SK-N-SH (cell line): ENCODE measurements at regions not wholly inside any gene's neighbourhood (a gene's known extent, or its start where the extent isn't known, plus 50 kb on each side); places are given as distances from the start of the nearest gene placed in this dataset.

Experiments
- CTCF ChIA-PET: fragments of 300-600, 350-600 bp; formaldehyde crosslinking; extraction: SDS; loops from one replicate; lab custom pipeline; 2021; lab: Yijun Ruan, JAX
- POLR2A ChIA-PET: fragments of 350-600 bp; sonication (Branson Sonifier 250); formaldehyde crosslinking; extraction: SDS; loops from one replicate; lab custom pipeline; 2020; ENCODE audit warnings: antibody characterized with exemption, inconsistent platforms; lab: Yijun Ruan, JAX
- DNase-seq: peaks from one replicate; pipeline ENCODE4 v3.0.0; 2012
- H2AFZ ChIP-seq: fragments of 200-600 bp; sonication (generic); 2 replicates; pipeline ENCODE4 v1.8.1; 2016; ENCODE audit warnings: antibody characterized with exemption, mild to moderate bottlenecking, low read depth
- H3F3A ChIP-seq: fragments of 200-600 bp; sonication (generic); replicated peaks from 2 replicates; pipeline ENCODE3; 2016; ENCODE audit warnings: antibody characterized with exemption, mild to moderate bottlenecking; ENCODE audit not compliant: insufficient read depth
- H3K27ac ChIP-seq, 2 experiments: fragments of 200-500 bp in 1 of 2; fragments of 200-600 bp in 1 of 2; sonication (Bioruptor generic) in 1 of 2; sonication (generic), shearing (Covaris generic) in 1 of 2; 2 replicates each; pipeline versions ENCODE4 v1.5.1 to v1.6.1; 2014 to 2016; ENCODE audit warnings: low read depth in 2 of 2, inconsistent platforms in 1 of 2, low read length in 1 of 2, mild to moderate bottlenecking in 1 of 2, mixed read lengths in 1 of 2
- H3K27me3 ChIP-seq: fragments of 200-600 bp; sonication (generic), shearing (Covaris generic); 2 replicates; pipeline ENCODE4 v1.6.1; 2016; ENCODE audit warnings: mixed run types; ENCODE audit not compliant: insufficient read depth
- H3K36me3 ChIP-seq, 2 experiments: fragments of 200-500 bp in 1 of 2; fragments of 200-600 bp in 1 of 2; sonication (Bioruptor generic) in 1 of 2; sonication (generic) in 1 of 2; replicated peaks in 1 of 2; 2 replicates each; pipeline versions ENCODE3 to v1.5.1; 2014 to 2016; ENCODE audit warnings: low read length in 1 of 2, mild to moderate bottlenecking in 1 of 2; ENCODE audit not compliant: insufficient read depth in 2 of 2, control insufficient read depth in 1 of 2
- H3K4me1 ChIP-seq, 2 experiments: fragments of 200-500 bp in 1 of 2; fragments of 200-600 bp in 1 of 2; sonication (Bioruptor generic) in 1 of 2; sonication (generic), shearing (Covaris generic) in 1 of 2; 2 replicates each; pipeline versions ENCODE4 v1.5.1 to v1.6.1; 2014 to 2016; ENCODE audit warnings: low read depth in 1 of 2, low read length in 1 of 2, mixed run types in 1 of 2; ENCODE audit not compliant: insufficient read depth in 2 of 2, control insufficient read depth in 1 of 2
- H3K4me2 ChIP-seq: fragments of 200-600 bp; sonication (generic), shearing (Covaris generic); 2 replicates; pipeline ENCODE4 v1.6.1; 2017; ENCODE audit warnings: mixed run types
- H3K4me3 ChIP-seq, 2 experiments: fragments of 200-500 bp in 1 of 2; fragments of 200-600 bp in 1 of 2; sonication (Bioruptor generic) in 1 of 2; sonication (generic), shearing (Covaris generic) in 1 of 2; 2 replicates each; pipeline versions ENCODE4 v1.5.1 to v1.8.1; 2014 to 2016; ENCODE audit warnings: low read depth in 2 of 2, inconsistent platforms in 1 of 2, low read length in 1 of 2, mild to moderate bottlenecking in 1 of 2, mixed read lengths in 1 of 2, moderate library complexity in 1 of 2
- H3K79me2 ChIP-seq: fragments of 200-600 bp; sonication (generic); 2 replicates; pipeline ENCODE4 v1.8.1; 2017; ENCODE audit warnings: mild to moderate bottlenecking; ENCODE audit not compliant: insufficient read depth
- H3K9ac ChIP-seq: fragments of 200-600 bp; sonication (generic); 2 replicates; pipeline ENCODE4 v1.6.1; 2017; ENCODE audit warnings: mixed run types
- H3K9me2 ChIP-seq: fragments of 200-600 bp; sonication (generic); 2 replicates; pipeline ENCODE4 v1.6.1; 2017; ENCODE audit warnings: mixed run types
- H3K9me3 ChIP-seq: fragments of 200-600 bp; sonication (generic); 2 replicates; pipeline ENCODE4 v1.6.1; 2017; ENCODE audit warnings: mixed run types, mild to moderate bottlenecking, moderate library complexity
- H4K20me1 ChIP-seq: fragments of 200-600 bp; sonication (generic); 2 replicates; pipeline ENCODE4 v1.6.1; 2017; ENCODE audit warnings: mild to moderate bottlenecking, mixed run types; ENCODE audit not compliant: insufficient read depth
- CHD2 ChIP-seq: fragments of 150-350 bp; IDR thresholded peaks from 2 replicates; pipeline ENCODE4 v1.6.1; 2018; ENCODE audit warnings: low read length; ENCODE audit not compliant: partially characterized antibody
- EP300 ChIP-seq, 2 experiments: IDR thresholded peaks; 2 replicates each; pipeline versions ENCODE4 v1.4.0 to v1.6.1; 2012; ENCODE audit warnings: borderline replicate concordance in 1 of 2, low read depth in 1 of 2, low read length in 1 of 2
- FOSL2 ChIP-seq: IDR thresholded peaks from 2 replicates; pipeline ENCODE4 v1.4.0; 2012; ENCODE audit warnings: low read depth, mild to moderate bottlenecking, moderate library complexity, borderline replicate concordance
- GABPA ChIP-seq: IDR thresholded peaks from 2 replicates; pipeline ENCODE4 v1.4.0; 2012; ENCODE audit warnings: low read depth, mild to moderate bottlenecking
- IRF3 ChIP-seq: fragments of 150-350 bp; IDR thresholded peaks from 2 replicates; pipeline ENCODE4 v1.6.1; 2016; ENCODE audit warnings: mild to moderate bottlenecking, low read depth, low read length
- JUND ChIP-seq: IDR thresholded peaks from 2 replicates; pipeline ENCODE4 v1.4.0; 2012
- MEF2A ChIP-seq: IDR thresholded peaks from 2 replicates; pipeline ENCODE4 v1.4.0; 2012; ENCODE audit warnings: low read depth, borderline replicate concordance
- NFIC ChIP-seq: IDR thresholded peaks from 2 replicates; pipeline ENCODE4 v1.4.0; 2012; ENCODE audit warnings: borderline replicate concordance
- NRF1 ChIP-seq: IDR thresholded peaks from 2 replicates; pipeline ENCODE4 v1.6.1; 2012; ENCODE audit warnings: low read depth, mild to moderate bottlenecking, low read length
- PBX3 ChIP-seq: IDR thresholded peaks from 2 replicates; pipeline ENCODE4; 2012
- POLR2AphosphoS5 ChIP-seq: IDR thresholded peaks from 2 replicates; pipeline ENCODE4 v1.6.1; 2012; ENCODE audit warnings: low read depth, low read length
- RAD21 ChIP-seq: IDR thresholded peaks from 2 replicates; pipeline ENCODE4 v1.6.1; 2012; ENCODE audit warnings: mild to moderate bottlenecking, low read length
- RFX5 ChIP-seq: IDR thresholded peaks from 2 replicates; pipeline ENCODE4 v1.6.1; 2012; ENCODE audit warnings: mild to moderate bottlenecking, improper control_type of control experiment, low read length
- RXRA ChIP-seq: IDR thresholded peaks from 2 replicates; pipeline ENCODE4 v1.4.0; 2012; ENCODE audit warnings: low read depth, mild to moderate bottlenecking, borderline replicate concordance
- TEAD4 ChIP-seq: IDR thresholded peaks from 2 replicates; pipeline ENCODE4 v1.4.0; 2012; ENCODE audit warnings: mild to moderate bottlenecking, borderline replicate concordance; ENCODE audit not compliant: insufficient read depth
- USF1 ChIP-seq: IDR thresholded peaks from 2 replicates; pipeline ENCODE4 v1.4.0; 2012; ENCODE audit warnings: low read depth, borderline replicate concordance
- ZBTB33 ChIP-seq: IDR thresholded peaks from 2 replicates; pipeline ENCODE4 v1.4.0; 2012; ENCODE audit warnings: low read depth, borderline replicate concordance
- WGBS: methylation state at CpG from one replicate; pipeline ENCODE4 v1.1.6; 2017; ENCODE audit warnings: low lambda C conversion rate; 5-methylcytosine and 5-hydroxymethylcytosine counted together

DNA sequence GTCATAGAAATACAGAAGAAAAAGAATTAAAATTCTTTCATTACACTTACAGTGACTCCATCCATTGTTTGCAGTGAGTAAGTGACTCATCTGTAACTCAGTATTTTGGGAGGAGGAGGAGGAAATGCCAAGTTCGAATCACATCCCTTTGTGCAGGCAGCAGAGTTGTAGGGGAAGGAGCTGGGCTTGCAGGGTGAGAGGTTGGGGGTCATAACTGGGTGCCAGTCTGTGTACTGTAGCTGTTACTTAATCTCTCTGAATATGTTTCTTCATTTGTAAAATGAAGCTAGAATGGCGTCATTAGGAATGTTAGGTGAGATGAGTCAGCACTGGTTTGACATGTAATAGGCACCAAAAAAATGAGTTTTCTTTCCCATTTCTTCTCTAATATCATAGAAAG, 235.7 kb upstream of the ADAMTSL1 start:
- 3% methylated on average over 2 of the region's 2 CpGs for WGBS
- Histone ChIP-seq H4K20me1 (no peaks in the 10 kb centered on the region), H3K36me3 (no peaks in the 10 kb centered on the region), H3K27me3 (no peaks in the 10 kb centered on the region), H3K4me2 (peak overlapping the region; percentile 67), H2AFZ (no peak overlapping the region), H3K79me2 (no peaks in the 10 kb centered on the region), H3K9me3 (peaks cover 2% of the 10 kb centered on the region; the same call in 1 of the 2 replicates), H3K9me2 (no peaks in the 10 kb centered on the region), H3K9ac (peak overlapping the region; percentile 11; the same call in 1 of the 2 replicates), H3K27ac (peak overlapping the region in 1 of 2 experiments; percentile 69; a peak in 2 of 4 replicates), H3K4me1 (peaks cover 0 to 12% of the 10 kb centered on the region in 2 experiments; a peak in 1 of 4 replicates), H3K4me3 (no peak overlapping the region; a peak in 1 of 4 replicates), H3F3A (peaks cover 20% of the 10 kb centered on the region)
- TF ChIP-seq TEAD4 (no peak), GABPA (no peak), EP300 (IDR thresholded peaks at IDR 0.05; ENCODE audit: borderline replicate concordance in 1 of 2, low read depth in 1 of 2, low read length in 1 of 2) (peak in 1 of 2 experiments; percentile 18; a peak in 1 of 4 replicates), JUND (peak; percentile 50), CHD2 (no peak), FOSL2 (peak; percentile 81), ZBTB33 (no peak), MEF2A (no peak), PBX3 (peak; percentile 31; the same call in 1 of the 2 replicates), RXRA (0 out of 2 replicates have a peak, but pooled peaks have one; percentile 25), RFX5 (no peak), NFIC (no peak)
- no peak for DNase-seq
- CTCF ChIA-PET, result interaction anchor here (1.3 to 1.9 kb wide), 2 partner anchors 16 to 25 kb away, joined by 5 to 9 read pairs; no protein-coding TSS in a partner anchor
- POLR2A ChIA-PET, result no interaction called here

- ChIA-PET POLR2A (no interaction called here), CTCF (interaction anchor here (1.3 to 1.9 kb wide), 2 partner anchors 16 to 26 kb away, joined by 5 to 9 read pairs; no protein-coding TSS in a partner anchor)
- Histone ChIP-seq H3K4me2 (peak overlapping the region; percentile 67), H3K9me2 (no peaks in the 10 kb centered on the region), H3K4me3 (no peak overlapping the region), H3K4me1 (peaks cover 0 to 12% of the 10 kb centered on the region in 2 experiments; a peak in 1 of 4 replicates), H3K9me3 (peaks cover 6% of the 10 kb centered on the region; the same call in 1 of the 2 replicates), H2AFZ (no peak overlapping the region), H3K9ac (peak overlapping the region; percentile 11; the same call in 1 of the 2 replicates), H3F3A (peaks cover 20% of the 10 kb centered on the region), H3K27ac (peak overlapping the region in 1 of 2 experiments; percentile 69; a peak in 2 of 4 replicates), H3K27me3 (no peaks in the 10 kb centered on the region), H4K20me1 (no peaks in the 10 kb centered on the region), H3K79me2 (no peaks in the 10 kb centered on the region), H3K36me3 (no peaks in the 10 kb centered on the region)
- no peak for DNase-seq
- TF ChIP-seq USF1 (no peak), NRF1 (no peak), IRF3 (no peak), POLR2AphosphoS5 (no peak), RAD21 (no peak)
- 8% methylated on average over 1 of the region's 1 CpG for WGBS
These were observed 235.1 kb upstream of the ADAMTSL1 start for GRCh38 chr9:18238752-18239447.
